ENCODE measurements at regions not wholly inside any gene's neighbourhood (a gene's known extent, or its start where the extent isn't known, plus 50 kb on each side); places are given as distances from the start of the nearest gene placed in this dataset.
A peak's percentile ranks its signal among the peaks of the same experiment; 100 is the strongest.

GRCh38 chr5:30142432-30142831 lies 1051.1 kb upstream of the CDH6 start:
- Mint-ChIP-seq H3K4me3 (no peak overlapping the region), H3K27ac (no peak overlapping the region), H3K27me3 (no peaks in the 10 kb centered on the region), H3K9me3 (peaks cover 29 to 33% of the 10 kb centered on the region in 2 donors), H3K4me1 (no peaks in the 10 kb centered on the region)
- ATAC-seq (no peak), DNase-seq (no peak)

DNA sequence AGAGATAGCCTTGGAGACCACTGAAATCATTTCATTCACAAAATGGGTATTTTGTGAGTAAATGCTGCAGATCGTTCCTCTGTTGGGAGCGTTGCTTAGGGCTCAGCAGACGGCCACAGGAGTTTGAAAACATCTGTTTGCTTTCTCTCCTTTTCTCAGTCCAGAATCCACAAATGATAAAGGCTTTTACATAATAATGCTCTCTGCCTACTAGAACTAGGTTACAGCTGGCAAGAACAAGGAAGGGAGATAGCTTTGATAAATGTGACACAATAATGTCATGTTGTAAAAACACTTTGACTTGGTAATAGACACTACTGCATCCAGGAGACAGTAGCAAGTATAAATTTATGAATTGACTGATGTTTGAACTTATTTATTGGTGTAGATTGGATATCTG lies 1072.4 kb upstream of the CDH6 start:
- Mint-ChIP-seq H3K9me3 (peaks cover 4 to 19% of the 10 kb centered on the region in 2 donors), H3K4me3 (no peak overlapping the region), H3K27me3 (no peaks in the 10 kb centered on the region), H3K4me1 (no peaks in the 10 kb centered on the region), H3K27ac (no peak overlapping the region)
- ATAC-seq (no peak), DNase-seq (no peak)

GRCh38 chr5:30117135-30117534 lies 1076.4 kb upstream of the CDH6 start:
- Mint-ChIP-seq H3K27ac (no peak overlapping the region), H3K27me3 (no peaks in the 10 kb centered on the region), H3K9me3 (peaks cover 7 to 10% of the 10 kb centered on the region in 2 donors), H3K4me1 (no peaks in the 10 kb centered on the region), H3K4me3 (no peak overlapping the region)
- ATAC-seq = no peak
- DNase-seq = no peak

DNA sequence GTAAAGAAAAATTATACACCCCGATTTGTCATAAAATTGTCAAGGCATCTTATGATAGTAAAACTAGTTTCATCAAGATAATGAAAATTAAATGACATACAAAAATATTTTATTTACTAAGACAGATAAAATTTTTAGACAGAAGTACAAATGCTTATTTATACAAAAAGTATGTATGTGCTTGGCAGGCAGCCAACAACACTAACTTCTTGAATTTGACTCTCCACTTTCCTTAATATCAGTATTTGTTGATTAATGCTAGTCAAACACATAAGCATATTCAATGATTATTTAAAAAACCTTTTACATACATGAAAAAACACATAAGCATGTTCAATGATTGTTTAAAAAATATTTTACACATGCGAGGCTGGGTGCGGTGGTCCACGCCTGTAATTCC lies 1079.9 kb upstream of the CDH6 start:
- DNase-seq = no peak
- Mint-ChIP-seq H3K27me3 (no peaks in the 10 kb centered on the region), H3K9me3 (peaks cover 17 to 25% of the 10 kb centered on the region in 2 donors), H3K27ac (no peak overlapping the region), H3K4me1 (no peaks in the 10 kb centered on the region), H3K4me3 (no peak overlapping the region)
- ATAC-seq = no peak

- DNase-seq = no peak
- ATAC-seq = no peak
- Mint-ChIP-seq H3K27ac (no peak overlapping the region), H3K4me1 (no peaks in the 10 kb centered on the region), H3K9me3 (peaks cover 21 to 25% of the 10 kb centered on the region in 2 donors), H3K27me3 (no peaks in the 10 kb centered on the region), H3K4me3 (no peak overlapping the region)
These were observed 1080.6 kb upstream of the CDH6 start for GRCh38 chr5:30112867-30113266.

- Mint-ChIP-seq H3K9me3 (peaks cover 28 to 40% of the 10 kb centered on the region in 2 donors), H3K4me3 (no peak overlapping the region), H3K27me3 (no peaks in the 10 kb centered on the region), H3K4me1 (no peaks in the 10 kb centered on the region), H3K27ac (no peak overlapping the region)
- no peak for DNase-seq
- no peak for ATAC-seq
These were observed 1085.4 kb upstream of the CDH6 start for GRCh38 chr5:30108051-30108450.

GRCh38 chr5:30106596-30106995 lies 1086.9 kb upstream of the CDH6 start:
- ATAC-seq (no peak), DNase-seq (no peak)
- H3K27ac Mint-ChIP-seq = no peak overlapping the region
- H3K4me3 Mint-ChIP-seq = no peak overlapping the region
- peaks cover 20 to 31% of the 10 kb centered on the region in 2 donors for H3K9me3 Mint-ChIP-seq
- no peaks in the 10 kb centered on the region for H3K4me1 Mint-ChIP-seq
- no peaks in the 10 kb centered on the region for H3K27me3 Mint-ChIP-seq

DNA sequence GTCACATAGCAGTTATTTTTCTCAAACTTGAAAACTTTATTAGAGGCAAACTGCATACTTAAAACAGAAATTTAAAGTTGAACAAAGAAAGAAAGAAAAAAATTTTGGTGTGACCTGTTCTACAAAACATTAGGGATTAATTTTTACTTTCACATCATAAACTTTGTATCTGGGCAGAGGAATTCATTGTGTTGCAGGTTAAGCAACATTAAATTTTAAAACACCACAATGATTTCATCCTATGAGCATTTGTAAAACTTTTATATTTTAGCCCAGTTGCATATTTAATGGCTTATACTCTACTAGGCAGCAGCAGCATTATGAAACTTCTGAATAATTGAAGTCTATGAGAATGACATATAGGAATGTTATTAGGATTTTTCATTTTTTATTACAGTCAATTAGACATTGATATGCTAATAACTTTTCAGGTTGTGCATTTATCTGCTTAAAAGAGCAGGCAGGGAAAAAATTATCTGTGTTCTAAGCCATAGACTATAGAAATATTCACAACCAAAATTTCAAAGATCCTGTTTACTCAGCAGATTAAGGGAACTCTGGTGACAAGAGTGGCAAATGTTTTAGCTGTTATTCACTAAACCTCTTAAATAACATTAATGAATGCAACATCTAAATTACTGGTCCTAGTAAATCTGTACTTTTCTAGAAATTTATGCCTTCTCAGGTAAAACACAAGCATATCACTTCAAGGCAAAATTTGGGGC lies 1088.5 kb upstream of the CDH6 start:
- H3K4me1 Mint-ChIP-seq = no peaks in the 10 kb centered on the region
- no peaks in the 10 kb centered on the region for H3K27me3 Mint-ChIP-seq
- ATAC-seq (no peak), DNase-seq (no peak)
- H3K27ac Mint-ChIP-seq = no peak overlapping the region
- H3K4me3 Mint-ChIP-seq = no peak overlapping the region
- peaks cover 15 to 37% of the 10 kb centered on the region in 2 donors for H3K9me3 Mint-ChIP-seq

DNA sequence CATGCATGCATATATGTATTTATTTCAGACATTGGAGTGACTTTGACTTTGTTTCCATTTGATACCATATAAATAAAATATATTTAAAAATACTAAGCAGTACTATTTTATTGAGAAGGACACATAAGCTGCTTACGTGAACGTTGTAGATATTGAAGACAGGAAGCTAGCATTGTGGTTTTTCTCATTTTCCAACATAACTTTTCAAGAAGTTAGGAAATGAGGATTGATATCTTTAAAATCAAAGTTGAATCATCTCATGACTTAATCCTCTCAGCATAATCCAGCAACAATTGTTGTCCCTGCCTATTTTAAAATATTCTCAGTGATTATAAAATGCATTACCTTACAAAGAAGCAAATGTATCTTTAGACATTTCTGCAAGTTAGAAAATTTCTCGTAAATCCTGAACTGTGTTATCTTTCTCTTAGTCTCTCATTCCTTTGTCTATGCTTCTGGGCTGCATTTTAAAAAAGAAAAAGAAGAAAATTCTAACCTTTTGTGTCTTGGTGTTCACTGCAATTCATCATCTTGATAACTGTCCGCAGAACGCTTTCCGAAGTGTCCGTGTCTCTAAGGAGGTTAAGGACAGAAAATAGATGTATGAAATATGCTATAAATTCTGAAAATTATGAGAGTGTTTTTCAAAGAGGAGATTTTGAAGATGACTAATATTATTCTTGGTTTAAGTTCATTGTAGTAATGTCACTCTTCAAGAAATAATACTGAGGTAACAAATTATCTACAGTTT lies 1089.9 kb upstream of the CDH6 start:
- DNase-seq (no peak), ATAC-seq (no peak)
- Mint-ChIP-seq H3K4me1 (no peaks in the 10 kb centered on the region), H3K27me3 (no peaks in the 10 kb centered on the region), H3K4me3 (no peak overlapping the region), H3K27ac (no peak overlapping the region), H3K9me3 (peaks cover 13 to 31% of the 10 kb centered on the region in 2 donors)

DNA sequence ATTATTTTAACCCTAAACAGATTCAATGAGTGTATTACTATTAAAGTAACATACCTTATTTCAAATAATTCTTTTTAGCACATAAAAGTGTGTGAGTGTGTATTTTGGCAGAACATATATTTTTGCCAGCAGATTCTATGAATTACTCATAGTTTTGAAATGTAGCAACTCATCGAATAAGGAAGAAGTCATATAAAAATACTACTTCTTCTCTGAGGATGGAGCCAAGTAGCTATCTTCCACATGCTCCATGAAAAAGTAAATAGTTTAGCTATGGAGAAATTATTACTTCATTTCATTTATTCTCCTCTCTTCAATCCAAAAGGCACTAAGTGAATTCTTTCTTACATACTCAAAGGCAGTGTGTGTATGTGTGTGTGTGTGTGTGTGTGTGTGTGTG lies 1090.4 kb upstream of the CDH6 start:
- Mint-ChIP-seq H3K4me3 (no peak overlapping the region), H3K4me1 (no peaks in the 10 kb centered on the region), H3K27ac (no peak overlapping the region), H3K27me3 (no peaks in the 10 kb centered on the region), H3K9me3 (peaks cover 13 to 28% of the 10 kb centered on the region in 2 donors)
- no peak for ATAC-seq
- no peak for DNase-seq

GRCh38 chr5:30102185-30102584 lies 1091.3 kb upstream of the CDH6 start:
- no peaks in the 10 kb centered on the region for H3K27me3 Mint-ChIP-seq
- no peaks in the 10 kb centered on the region for H3K4me1 Mint-ChIP-seq
- no peak overlapping the region for H3K4me3 Mint-ChIP-seq
- H3K9me3 Mint-ChIP-seq = peaks cover 12 to 23% of the 10 kb centered on the region in 2 donors
- no peak for ATAC-seq
- DNase-seq = no peak
- H3K27ac Mint-ChIP-seq = no peak overlapping the region

- no peaks in the 10 kb centered on the region for H3K27me3 Mint-ChIP-seq
- DNase-seq (no peak), ATAC-seq (no peak)
- no peak overlapping the region for H3K27ac Mint-ChIP-seq
- no peaks in the 10 kb centered on the region for H3K4me1 Mint-ChIP-seq
- H3K4me3 Mint-ChIP-seq = no peak overlapping the region
- H3K9me3 Mint-ChIP-seq = peaks cover 7 to 11% of the 10 kb centered on the region in 2 donors
These were observed 1092.6 kb upstream of the CDH6 start for GRCh38 chr5:30100929-30101328.

DNA sequence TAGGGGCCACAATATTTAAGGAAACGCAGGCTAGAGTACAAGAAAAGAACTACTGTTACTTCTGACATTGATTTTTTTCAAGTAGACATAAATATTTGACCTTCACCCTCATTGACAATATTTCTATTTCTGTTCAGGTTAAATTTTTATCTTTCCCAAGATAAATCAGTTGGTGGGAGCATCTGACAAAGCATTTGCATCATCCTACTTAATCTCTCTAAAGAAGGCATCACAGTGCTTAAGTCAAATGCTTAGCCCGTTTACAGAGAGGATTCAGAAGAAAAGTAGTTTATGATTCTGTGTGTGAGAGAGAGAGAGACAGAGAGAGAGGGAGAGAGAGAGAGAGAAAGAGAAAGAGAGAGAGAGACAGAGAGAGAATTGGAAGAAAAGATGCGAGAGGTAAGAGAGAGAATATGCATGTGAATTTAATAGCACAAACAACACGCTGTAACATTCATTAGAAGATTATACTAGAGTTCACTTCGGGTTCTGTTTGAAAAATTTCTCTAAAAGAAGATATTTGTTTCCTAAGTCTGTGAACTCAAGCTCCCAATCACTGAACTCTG lies 1093.3 kb upstream of the CDH6 start:
- Mint-ChIP-seq H3K4me3 (no peak overlapping the region), H3K9me3 (peaks cover 7% of the 10 kb centered on the region in 2 donors), H3K27ac (peak overlapping the region in 1 of 2 donors; percentile 22), H3K4me1 (no peaks in the 10 kb centered on the region), H3K27me3 (no peaks in the 10 kb centered on the region)
- ATAC-seq (no peak), DNase-seq (no peak)

DNA sequence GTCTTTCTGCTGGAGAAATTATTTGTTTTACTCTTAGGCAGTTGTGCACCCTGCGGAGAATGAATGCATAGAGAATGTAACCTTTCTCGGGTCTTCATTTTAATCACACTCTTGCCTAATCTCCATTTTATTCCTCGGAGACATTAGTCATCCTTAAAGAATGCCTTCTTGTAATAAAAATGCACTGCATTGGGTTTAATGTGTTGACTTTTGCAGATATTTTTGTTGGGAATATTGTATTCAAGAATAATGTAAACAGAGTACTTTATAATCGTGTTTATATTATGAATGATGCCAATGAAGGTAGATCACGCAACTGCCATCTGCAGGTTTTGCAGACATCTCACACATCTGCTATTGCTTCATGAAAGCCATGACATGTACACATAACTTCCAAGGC lies 1093.9 kb upstream of the CDH6 start:
- Mint-ChIP-seq H3K27me3 (no peaks in the 10 kb centered on the region), H3K27ac (no peak overlapping the region), H3K9me3 (peaks cover 7% of the 10 kb centered on the region in 2 donors), H3K4me3 (no peak overlapping the region), H3K4me1 (no peaks in the 10 kb centered on the region)
- ATAC-seq (no peak), DNase-seq (no peak)

- Mint-ChIP-seq H3K4me3 (no peak overlapping the region), H3K27me3 (no peaks in the 10 kb centered on the region), H3K4me1 (no peaks in the 10 kb centered on the region), H3K27ac (no peak overlapping the region), H3K9me3 (peaks cover 7% of the 10 kb centered on the region in 2 donors)
- ATAC-seq (no peak), DNase-seq (no peak)
These were observed 1094.5 kb upstream of the CDH6 start for GRCh38 chr5:30098940-30099339.

- Mint-ChIP-seq H3K4me1 (no peaks in the 10 kb centered on the region), H3K27me3 (no peaks in the 10 kb centered on the region), H3K9me3 (peaks cover 0 to 3% of the 10 kb centered on the region in 2 donors), H3K4me3 (no peak overlapping the region), H3K27ac (no peak overlapping the region)
- ATAC-seq (no peak), DNase-seq (no peak)
These were observed 1100.9 kb upstream of the CDH6 start for GRCh38 chr5:30092548-30092947.
